SJSA1 (cell line): ENCODE measurements at regions not wholly inside any gene's neighbourhood (a gene's known extent, or its start where the extent isn't known, plus 50 kb on each side); places are given as distances from the start of the nearest gene placed in this dataset.

Experiments
- DNase-seq, 2 experiments: peaks; one replicate each; pipeline ENCODE4 v3.0.0-alpha.2; 2015 to 2020; ENCODE audit warnings: low spot score in 2 of 2, low read depth in 1 of 2
- H3K27ac ChIP-seq: fragments of 250-450 bp; sonication (Bioruptor Pico); 2 replicates; pipeline ENCODE4 v1.5.1; 2020; ENCODE audit warnings: mild to moderate bottlenecking, moderate library complexity
- H3K27me3 ChIP-seq: fragments of 250-450 bp; sonication (Bioruptor Pico); replicated peaks from 2 replicates; pipeline ENCODE4 v1.5.1; 2020; ENCODE audit warnings: mild to moderate bottlenecking, moderate library complexity
- H3K36me3 ChIP-seq: fragments of 250-450 bp; sonication (Bioruptor Pico); 2 replicates; pipeline ENCODE4 v1.5.1; 2020; ENCODE audit warnings: mild to moderate bottlenecking
- H3K4me1 ChIP-seq: fragments of 250-450 bp; sonication (Bioruptor Pico); replicated peaks from 2 replicates; pipeline ENCODE4 v1.6.1; 2021; ENCODE audit warnings: mild to moderate bottlenecking
- H3K4me3 ChIP-seq: fragments of 250-450 bp; sonication (Bioruptor Pico); 2 replicates; pipeline ENCODE4 v1.5.1; 2020; ENCODE audit warnings: mild to moderate bottlenecking
- H3K9me3 ChIP-seq: fragments of 250-450 bp; sonication (Bioruptor Pico); replicated peaks from 2 replicates; pipeline ENCODE4 v1.5.1; 2020; ENCODE audit warnings: mild to moderate bottlenecking

DNA sequence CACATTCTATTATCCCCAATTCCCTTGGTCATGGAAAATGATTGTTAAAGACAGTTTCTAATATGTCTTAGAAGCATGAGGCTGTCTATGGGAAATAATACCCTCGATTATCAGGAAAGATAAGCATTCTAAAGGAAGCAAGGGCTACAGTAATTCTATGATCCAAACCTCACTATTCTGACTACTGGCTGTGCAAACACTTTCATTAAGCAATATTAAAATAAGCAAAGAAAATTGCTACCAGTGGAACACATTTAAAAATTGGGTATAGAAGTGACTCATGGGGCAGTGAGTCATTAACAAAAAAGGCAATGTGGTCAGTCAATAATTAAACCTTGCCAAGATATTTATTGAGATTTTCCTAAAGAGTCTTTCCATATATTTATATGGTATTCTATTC is 1415.2 kb upstream of the TENM4 start:
- H3K36me3 ChIP-seq: no peaks in the 10 kb centered on the region
- no peak for DNase-seq
- H3K4me1 ChIP-seq: no peaks in the 10 kb centered on the region
- H3K4me3 ChIP-seq: no peak overlapping the region
- H3K9me3 ChIP-seq: no peaks in the 10 kb centered on the region
- H3K27me3 ChIP-seq: no peaks in the 10 kb centered on the region
- H3K27ac ChIP-seq: no peak overlapping the region

GRCh38 chr11:80855426-80855825 is 1414.6 kb upstream of the TENM4 start:
- H3K27ac ChIP-seq: no peak overlapping the region
- DNase-seq: no peak
- H3K36me3 ChIP-seq: no peaks in the 10 kb centered on the region
- no peaks in the 10 kb centered on the region for H3K27me3 ChIP-seq
- H3K9me3 ChIP-seq: no peaks in the 10 kb centered on the region
- H3K4me1 ChIP-seq: no peaks in the 10 kb centered on the region
- no peak overlapping the region for H3K4me3 ChIP-seq

DNA sequence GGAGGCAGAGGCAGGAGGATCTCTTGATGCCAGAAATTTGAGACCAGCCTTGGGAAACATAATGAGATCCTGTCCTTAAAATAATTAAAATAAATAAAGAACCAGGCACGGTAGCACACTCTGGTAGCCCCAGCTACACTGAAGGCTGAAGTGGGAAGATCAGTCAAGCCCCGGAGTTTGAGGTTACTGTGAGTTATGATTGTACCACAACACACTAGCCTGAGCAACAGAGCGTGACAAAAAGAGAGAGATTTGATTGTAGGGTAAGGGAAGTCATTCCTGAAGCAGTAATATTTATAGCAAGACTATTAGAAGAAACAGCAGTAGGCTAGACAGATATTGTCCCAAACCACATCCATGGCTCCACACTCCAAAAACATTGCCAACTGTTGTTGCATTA is 1408.4 kb upstream of the TENM4 start:
- DNase-seq: no peak
- Histone ChIP-seq H3K36me3 (no peaks in the 10 kb centered on the region), H3K27ac (no peak overlapping the region), H3K27me3 (no peaks in the 10 kb centered on the region), H3K9me3 (no peaks in the 10 kb centered on the region), H3K4me1 (no peaks in the 10 kb centered on the region), H3K4me3 (no peak overlapping the region)

GRCh38 chr11:80846979-80847378 is 1406.1 kb upstream of the TENM4 start:
- Histone ChIP-seq H3K9me3 (no peaks in the 10 kb centered on the region), H3K27ac (no peak overlapping the region), H3K36me3 (no peaks in the 10 kb centered on the region), H3K4me1 (no peaks in the 10 kb centered on the region), H3K27me3 (no peaks in the 10 kb centered on the region), H3K4me3 (no peak overlapping the region)
- DNase-seq: no peak

DNA sequence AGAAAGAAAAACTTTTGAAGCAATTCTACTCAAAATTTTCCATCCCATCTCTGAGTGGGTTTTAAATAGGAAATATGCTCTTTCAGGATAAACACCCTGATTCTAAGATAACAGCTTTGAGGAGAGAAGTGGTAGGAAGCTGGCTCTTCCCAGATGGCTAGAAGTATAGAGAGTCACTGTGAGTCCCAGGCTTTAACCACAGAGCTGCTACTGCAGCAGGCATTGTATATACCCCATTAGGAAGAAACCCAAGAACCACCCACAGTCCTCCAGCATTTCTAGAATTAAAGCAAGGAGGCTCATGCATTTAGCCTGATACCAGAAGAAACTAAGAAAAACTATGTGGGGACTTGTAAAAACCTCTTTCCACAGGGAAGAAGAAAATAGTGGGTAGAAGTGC is 1405.6 kb upstream of the TENM4 start:
- H3K4me3 ChIP-seq: no peak overlapping the region
- H3K36me3 ChIP-seq: no peaks in the 10 kb centered on the region
- DNase-seq: no peak
- H3K27ac ChIP-seq: no peak overlapping the region
- H3K9me3 ChIP-seq: no peaks in the 10 kb centered on the region
- no peaks in the 10 kb centered on the region for H3K27me3 ChIP-seq
- no peaks in the 10 kb centered on the region for H3K4me1 ChIP-seq

DNA sequence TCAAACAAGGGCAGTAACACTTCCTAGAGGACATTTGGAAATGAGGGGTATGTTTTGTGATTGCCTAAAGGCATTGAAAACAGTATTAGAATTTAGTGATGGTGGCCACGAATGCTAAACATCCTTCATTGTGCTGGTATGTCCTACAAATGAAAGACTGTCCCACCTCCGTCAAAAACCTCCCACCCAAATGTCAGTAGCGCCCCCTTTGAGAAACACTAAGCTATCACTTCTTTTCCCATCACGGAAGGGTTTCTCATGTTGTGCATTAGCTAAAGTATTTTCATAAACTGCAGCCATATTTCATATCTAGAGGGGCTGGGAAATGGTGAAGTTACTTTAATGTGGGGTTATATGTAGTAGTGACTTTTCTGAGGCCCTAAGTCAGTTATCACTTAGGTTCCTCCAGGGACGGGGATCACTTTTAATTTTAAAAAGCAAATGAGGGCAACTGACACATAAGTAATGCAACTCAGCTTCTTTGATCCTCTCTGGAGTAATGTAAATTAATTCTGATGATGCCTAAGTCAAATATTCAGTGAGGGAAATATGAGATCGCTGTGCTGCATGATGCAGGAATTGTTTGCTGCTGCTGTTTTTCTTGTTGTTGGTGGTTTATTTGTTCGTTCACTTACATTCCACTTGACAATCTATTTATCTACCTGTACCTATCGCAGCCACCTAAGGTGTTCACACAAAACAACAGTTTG is 1403.4 kb upstream of the TENM4 start:
- Histone ChIP-seq H3K27ac (no peak overlapping the region), H3K9me3 (no peaks in the 10 kb centered on the region), H3K27me3 (no peaks in the 10 kb centered on the region), H3K4me1 (no peaks in the 10 kb centered on the region), H3K4me3 (no peak overlapping the region), H3K36me3 (no peaks in the 10 kb centered on the region)
- no peak for DNase-seq

GRCh38 chr11:80843266-80843974 is 1402.6 kb upstream of the TENM4 start:
- Histone ChIP-seq H3K4me1 (no peaks in the 10 kb centered on the region), H3K27ac (no peak overlapping the region), H3K36me3 (no peaks in the 10 kb centered on the region), H3K4me3 (no peak overlapping the region), H3K9me3 (no peaks in the 10 kb centered on the region), H3K27me3 (no peaks in the 10 kb centered on the region)
- no peak for DNase-seq

DNA sequence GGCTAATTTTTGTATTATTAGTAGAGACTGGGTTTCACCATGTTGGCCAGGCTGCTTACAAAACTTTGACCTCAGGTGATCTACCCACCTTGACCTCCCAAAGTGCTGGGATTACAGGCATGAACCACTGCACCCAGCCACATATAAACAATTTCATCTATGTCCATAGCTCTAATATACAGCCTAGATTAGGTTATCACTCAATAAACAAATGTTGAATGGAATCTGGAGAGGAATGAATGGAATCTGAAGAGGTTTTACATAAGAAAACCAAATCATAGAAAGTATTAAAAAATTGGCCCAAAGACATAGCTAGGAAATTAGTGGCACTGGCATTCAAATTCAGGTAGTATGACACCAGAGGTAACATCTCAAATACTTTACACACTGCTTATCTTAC is 1401.4 kb upstream of the TENM4 start:
- H3K4me3 ChIP-seq: no peak overlapping the region
- no peaks in the 10 kb centered on the region for H3K27me3 ChIP-seq
- no peak overlapping the region for H3K27ac ChIP-seq
- no peaks in the 10 kb centered on the region for H3K9me3 ChIP-seq
- H3K36me3 ChIP-seq: no peaks in the 10 kb centered on the region
- DNase-seq: no peak
- H3K4me1 ChIP-seq: no peaks in the 10 kb centered on the region

DNA sequence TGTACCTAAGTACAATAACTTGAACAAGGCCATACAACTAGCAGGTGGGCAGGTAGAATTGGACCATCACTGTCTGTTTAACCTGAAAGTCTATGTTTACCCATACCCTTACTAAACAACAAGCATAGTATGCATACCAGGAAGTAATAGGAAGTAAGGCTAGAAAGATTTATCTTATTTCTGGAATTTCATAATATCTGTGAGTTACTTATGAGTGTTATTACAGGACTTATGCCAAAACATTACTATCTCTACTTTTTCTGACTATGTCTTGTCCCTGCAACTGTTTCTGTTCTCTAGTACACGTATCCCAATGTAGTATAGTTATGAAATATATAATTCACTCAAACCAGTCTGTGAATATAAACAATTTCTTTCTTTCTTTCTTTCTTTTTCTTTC is 1400.8 kb upstream of the TENM4 start:
- H3K9me3 ChIP-seq: no peaks in the 10 kb centered on the region
- H3K4me3 ChIP-seq: no peak overlapping the region
- no peaks in the 10 kb centered on the region for H3K4me1 ChIP-seq
- no peaks in the 10 kb centered on the region for H3K36me3 ChIP-seq
- no peak for DNase-seq
- H3K27ac ChIP-seq: no peak overlapping the region
- no peaks in the 10 kb centered on the region for H3K27me3 ChIP-seq

DNA sequence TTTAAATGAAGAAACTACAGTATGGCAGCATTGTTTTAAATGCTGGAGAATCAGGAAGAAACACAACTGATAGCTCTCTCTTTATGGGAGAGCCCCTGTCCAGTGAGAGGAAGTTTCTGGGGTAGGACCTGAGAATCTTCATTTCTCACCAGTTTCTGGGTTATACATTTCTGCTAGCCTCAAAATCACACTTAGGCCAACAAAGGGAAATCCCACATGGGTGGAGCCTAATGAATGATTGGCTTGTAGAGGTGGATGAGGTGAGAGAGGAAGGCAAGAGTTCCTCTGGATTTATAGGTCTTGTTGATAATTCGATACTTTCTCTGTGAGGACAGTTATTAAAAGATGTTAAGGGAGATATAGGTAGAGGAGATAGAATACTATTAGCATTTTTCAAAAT is 1397.3 kb upstream of the TENM4 start:
- no peak for DNase-seq
- Histone ChIP-seq H3K27me3 (no peaks in the 10 kb centered on the region), H3K27ac (no peak overlapping the region), H3K4me3 (no peak overlapping the region), H3K4me1 (no peaks in the 10 kb centered on the region), H3K36me3 (no peaks in the 10 kb centered on the region), H3K9me3 (no peaks in the 10 kb centered on the region)

- no peaks in the 10 kb centered on the region for H3K4me1 ChIP-seq
- H3K9me3 ChIP-seq: no peaks in the 10 kb centered on the region
- no peak overlapping the region for H3K27ac ChIP-seq
- no peaks in the 10 kb centered on the region for H3K27me3 ChIP-seq
- H3K4me3 ChIP-seq: no peak overlapping the region
- DNase-seq: no peak
- H3K36me3 ChIP-seq: no peaks in the 10 kb centered on the region
Measured at GRCh38 chr11:80837051-80837450, 1396.2 kb upstream of the TENM4 start.

DNA sequence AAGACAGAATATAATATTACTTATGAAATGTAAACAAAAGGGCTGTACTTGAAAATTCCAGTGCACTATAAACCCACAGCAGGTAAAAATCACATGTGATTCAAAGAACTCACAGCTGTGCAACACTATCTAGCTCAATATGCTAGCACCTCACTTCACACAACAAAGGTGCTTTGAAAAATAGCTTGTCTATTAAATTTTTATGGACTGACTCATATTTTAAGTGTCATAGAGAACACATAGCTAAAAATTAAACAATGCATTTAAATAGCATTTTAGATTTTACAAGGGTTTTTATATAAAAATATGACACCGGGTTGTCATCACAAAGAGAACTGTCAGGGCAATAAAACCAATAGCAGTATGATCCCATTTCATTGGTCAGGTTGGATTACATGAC is 1390.5 kb upstream of the TENM4 start:
- DNase-seq: no peak
- no peaks in the 10 kb centered on the region for H3K36me3 ChIP-seq
- H3K4me1 ChIP-seq: no peaks in the 10 kb centered on the region
- no peak overlapping the region for H3K27ac ChIP-seq
- no peaks in the 10 kb centered on the region for H3K27me3 ChIP-seq
- H3K4me3 ChIP-seq: no peak overlapping the region
- H3K9me3 ChIP-seq: no peaks in the 10 kb centered on the region

- Histone ChIP-seq H3K27ac (no peak overlapping the region), H3K4me3 (no peak overlapping the region), H3K36me3 (no peaks in the 10 kb centered on the region), H3K4me1 (no peaks in the 10 kb centered on the region), H3K27me3 (no peaks in the 10 kb centered on the region), H3K9me3 (no peaks in the 10 kb centered on the region)
- DNase-seq: no peak
Measured at GRCh38 chr11:80827781-80828180, 1387.0 kb upstream of the TENM4 start.

DNA sequence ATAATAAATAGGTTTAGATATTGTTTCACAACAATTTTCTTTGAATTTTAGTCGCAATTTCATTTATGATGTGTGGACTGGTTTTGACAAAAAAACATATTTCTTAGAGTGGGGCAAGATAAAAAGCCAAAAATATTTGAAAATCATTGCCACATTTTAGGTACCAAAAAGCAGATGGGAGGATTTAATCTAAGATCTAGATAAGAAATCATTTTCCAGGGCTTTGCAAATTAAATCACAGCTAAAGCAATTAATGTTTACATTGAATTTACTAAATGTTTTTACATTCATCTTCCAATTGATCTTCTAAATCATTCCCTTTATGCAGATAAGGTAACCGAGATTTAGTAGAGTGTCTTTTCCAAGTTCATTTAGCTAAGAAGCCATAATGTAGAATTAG is 1386.0 kb upstream of the TENM4 start:
- no peaks in the 10 kb centered on the region for H3K36me3 ChIP-seq
- no peaks in the 10 kb centered on the region for H3K27me3 ChIP-seq
- H3K27ac ChIP-seq: no peak overlapping the region
- no peaks in the 10 kb centered on the region for H3K4me1 ChIP-seq
- H3K4me3 ChIP-seq: no peak overlapping the region
- H3K9me3 ChIP-seq: no peaks in the 10 kb centered on the region
- DNase-seq: no peak

DNA sequence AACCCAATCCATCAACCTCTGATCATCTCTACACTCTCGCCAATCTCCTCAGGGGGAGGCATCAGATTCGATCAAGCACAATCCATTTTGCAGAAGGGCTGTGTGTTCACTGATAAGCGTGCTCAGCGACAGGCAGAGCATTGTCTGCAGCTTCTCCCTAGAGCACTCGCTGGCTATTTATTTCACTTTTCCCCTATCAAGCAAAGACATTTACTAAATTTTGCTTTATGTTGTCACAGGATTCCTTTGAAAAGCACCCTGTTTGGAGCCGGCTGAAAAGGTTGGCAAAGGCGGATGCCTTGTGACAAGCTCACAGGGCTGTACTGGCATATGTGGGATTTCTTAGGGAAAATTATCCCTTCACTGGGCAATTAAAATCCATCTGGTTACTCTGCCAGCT is 1381.5 kb upstream of the TENM4 start:
- Histone ChIP-seq H3K27ac (no peak overlapping the region), H3K9me3 (no peaks in the 10 kb centered on the region), H3K4me3 (no peak overlapping the region), H3K36me3 (no peaks in the 10 kb centered on the region), H3K27me3 (no peaks in the 10 kb centered on the region), H3K4me1 (no peaks in the 10 kb centered on the region)
- no peak for DNase-seq
